AG08396 (cell line): ENCODE measurements at regions not wholly inside any gene's neighbourhood (a gene's known extent, or its start where the extent isn't known, plus 50 kb on each side); places are given as distances from the start of the nearest gene placed in this dataset.
"Not testable (repeated sequence)": the region's sequence is repeated elsewhere in the genome, so short reads cannot be mapped to it uniquely, and the experiment has no call there.

Experiments used
- DNase-seq: peaks from one replicate; pipeline ENCODE4 v3.0.0; 2012; ENCODE audit warnings: low spot score, mixed read lengths

- no peak for DNase-seq
Observed at GRCh38 chr2:182477774-182478173, 50.9 kb upstream of the PDE1A start.

- DNase-seq = no peak
Observed at GRCh38 chr2:182481676-182482075, 54.8 kb upstream of the PDE1A start.

GRCh38 chr2:182482511-182482910 is 55.7 kb upstream of the PDE1A start:
- no peak for DNase-seq

DNA sequence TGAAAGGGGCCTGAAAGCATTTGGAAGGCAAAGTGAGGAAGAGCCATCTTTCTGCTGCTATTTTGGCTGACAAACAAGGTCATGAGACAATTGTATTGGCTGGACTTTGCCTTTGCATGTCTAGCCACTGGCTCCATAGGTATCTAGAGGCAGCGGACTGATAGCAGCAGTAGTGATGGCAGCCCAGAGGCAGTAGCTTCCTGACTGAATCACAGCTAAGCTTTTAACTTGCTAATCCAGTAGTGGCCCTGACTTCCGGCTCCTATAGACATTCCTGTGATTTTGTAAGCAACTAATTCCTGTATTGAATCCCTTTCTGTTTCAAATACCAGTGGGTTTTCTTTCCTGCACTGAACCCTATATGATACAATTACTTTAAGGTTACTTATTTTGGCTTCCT is 69.8 kb upstream of the PDE1A start:
- no peak for DNase-seq

DNA sequence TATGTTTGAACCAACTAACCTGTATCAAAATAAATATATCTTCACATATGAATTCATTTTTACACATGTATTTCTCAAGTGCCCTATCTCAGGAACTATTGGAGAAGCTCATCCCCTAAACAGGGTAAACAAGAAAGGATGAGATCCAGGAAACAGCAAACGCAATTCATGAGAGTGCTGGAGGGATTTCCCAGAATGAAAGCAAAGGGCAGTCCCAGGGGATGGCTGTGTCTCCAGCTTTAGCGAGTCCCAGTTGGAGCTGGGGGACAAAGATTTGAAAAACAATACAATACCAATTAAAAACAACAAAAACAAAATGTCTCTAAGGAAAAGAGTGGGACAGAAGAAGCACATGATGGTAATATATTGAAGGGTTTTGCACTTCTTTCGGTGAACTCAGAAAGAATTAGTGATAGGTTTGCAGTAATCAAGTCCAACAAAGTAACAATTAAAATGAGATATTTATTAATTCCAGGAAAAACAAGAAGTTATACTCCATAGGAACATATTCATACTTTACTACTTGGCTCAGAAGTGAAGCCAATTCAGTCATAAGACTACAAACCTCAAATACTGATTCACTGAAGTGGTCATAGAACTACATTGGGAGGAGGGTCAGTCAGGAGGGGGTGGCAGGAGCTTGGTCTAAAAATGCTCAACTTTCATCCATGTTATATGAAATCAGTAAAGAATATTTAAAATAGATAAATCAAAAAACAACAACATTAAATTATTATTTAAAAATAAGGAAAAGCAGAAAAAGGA is 73.1 kb upstream of the PDE1A start:
- no peak for DNase-seq

- no peak for DNase-seq
Observed at GRCh38 chr2:182503886-182504285, 77.0 kb upstream of the PDE1A start.

- DNase-seq = peak; percentile 37
Observed at GRCh38 chr2:182504903-182505302, 78.1 kb upstream of the PDE1A start.

DNA sequence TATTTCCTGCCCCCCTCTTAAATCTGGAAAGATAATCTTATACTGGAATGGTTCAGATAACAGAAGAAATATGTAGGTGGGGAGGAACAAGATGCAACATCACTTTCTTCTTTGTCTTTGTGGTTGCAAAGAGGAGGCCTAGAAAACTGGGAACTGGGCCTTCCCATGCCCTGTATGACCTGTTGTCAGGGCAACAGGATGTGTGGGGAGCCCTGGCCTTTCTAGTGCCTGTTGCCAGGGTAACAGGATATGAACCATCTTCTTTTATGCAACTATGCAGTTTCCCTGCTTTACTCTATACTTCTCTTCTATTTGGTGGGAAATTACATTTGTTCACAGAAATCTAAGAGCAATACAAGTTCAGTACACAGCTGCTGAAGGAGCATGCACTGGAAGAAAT is 79.8 kb upstream of the PDE1A start:
- no peak for DNase-seq

- DNase-seq = not testable (repeated sequence)
Observed at GRCh38 chr2:182508583-182508982, 81.7 kb upstream of the PDE1A start.

- no peak for DNase-seq
Observed at GRCh38 chr2:182509216-182509615, 82.4 kb upstream of the PDE1A start.

- DNase-seq = no peak
Observed at GRCh38 chr2:182521453-182522404, 94.9 kb upstream of the PDE1A start.

GRCh38 chr2:182522405-182522896 is 95.6 kb upstream of the PDE1A start:
- no peak for DNase-seq

DNA sequence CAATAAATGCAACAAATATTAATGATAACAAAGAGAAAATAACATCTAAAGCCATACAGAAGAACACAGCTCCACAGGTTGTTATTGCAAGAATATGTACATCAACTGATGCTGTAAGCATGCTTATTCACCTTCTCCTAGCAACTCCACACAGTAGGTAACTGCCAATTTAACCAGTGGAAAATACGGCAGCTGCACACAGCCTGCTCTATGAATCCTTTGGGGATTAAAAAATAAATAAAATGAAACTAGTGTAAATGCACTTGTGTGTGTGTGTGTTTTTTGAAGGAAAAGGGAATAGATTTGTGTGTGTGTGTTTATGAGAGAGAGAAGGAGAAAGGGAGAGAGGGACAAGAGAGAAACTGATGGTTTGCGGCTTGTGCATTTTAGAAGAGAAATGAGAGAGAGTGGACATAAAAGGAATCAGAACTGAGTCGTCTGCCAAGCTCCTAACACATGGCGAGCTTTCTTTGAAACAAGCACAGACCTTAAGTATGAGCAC is 96.2 kb upstream of the PDE1A start:
- no peak for DNase-seq

DNA sequence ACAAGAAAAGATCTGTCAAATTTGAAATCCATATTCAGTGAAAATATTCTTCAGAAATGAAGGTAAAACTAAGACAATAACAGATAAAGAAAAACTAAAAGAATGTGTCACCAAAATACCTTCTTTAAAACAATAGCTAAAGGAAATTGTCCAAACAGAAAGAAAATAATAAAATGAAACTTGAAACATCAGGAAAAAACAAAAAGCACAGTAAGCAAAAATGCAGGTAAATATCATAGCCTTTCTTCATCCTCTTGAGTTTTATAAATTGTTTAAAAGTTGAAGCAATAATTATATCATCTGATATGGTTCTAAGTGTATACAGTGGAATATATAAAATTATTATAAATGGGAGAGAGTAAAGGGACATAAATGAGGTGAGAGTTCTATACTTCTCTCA is 103.8 kb upstream of the PDE1A start:
- no peak for DNase-seq

GRCh38 chr2:182540252-182540651 is 113.4 kb upstream of the PDE1A start:
- DNase-seq = no peak

- no peak for DNase-seq
Observed at GRCh38 chr2:182541268-182541667, 114.4 kb upstream of the PDE1A start.

- peak; percentile 13 for DNase-seq
Observed at GRCh38 chr2:182542501-182543258, 115.8 kb upstream of the PDE1A start.

DNA sequence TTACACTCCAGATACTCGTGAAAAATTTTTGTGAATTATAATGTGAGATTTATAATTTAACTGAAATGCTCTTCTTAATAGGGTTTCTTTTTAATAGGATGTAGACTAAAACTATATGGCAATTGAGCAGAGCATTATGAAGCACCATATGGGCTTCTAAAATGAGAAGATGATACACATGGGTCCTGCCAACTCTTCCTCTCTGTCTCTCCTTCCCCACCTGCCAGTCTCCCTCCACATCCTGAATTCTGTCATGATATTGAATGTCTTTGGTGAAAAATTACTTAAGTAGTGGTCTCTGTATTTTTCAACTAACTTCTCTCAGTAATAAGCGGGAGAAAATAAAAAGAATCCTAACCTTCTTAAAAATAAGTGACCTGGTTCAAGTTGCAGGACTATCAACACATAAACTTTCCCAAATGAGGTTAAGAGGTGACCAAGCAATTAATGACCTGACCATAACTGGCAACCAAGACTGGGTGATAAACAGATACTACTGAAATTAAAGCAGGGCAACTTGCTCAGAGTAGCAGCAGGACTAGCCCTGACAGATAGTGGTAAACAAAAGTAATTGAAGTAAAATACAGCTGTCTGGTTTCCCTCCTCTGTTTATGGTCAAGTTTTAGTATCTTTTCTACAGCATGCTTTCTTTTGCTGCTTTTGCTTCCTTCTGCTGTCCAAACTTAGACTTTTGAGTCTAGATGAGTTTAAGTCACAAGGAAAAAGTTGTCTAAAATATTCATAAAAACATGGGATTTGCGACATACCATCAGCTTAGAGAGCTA is 117.1 kb upstream of the PDE1A start:
- DNase-seq = no peak

DNA sequence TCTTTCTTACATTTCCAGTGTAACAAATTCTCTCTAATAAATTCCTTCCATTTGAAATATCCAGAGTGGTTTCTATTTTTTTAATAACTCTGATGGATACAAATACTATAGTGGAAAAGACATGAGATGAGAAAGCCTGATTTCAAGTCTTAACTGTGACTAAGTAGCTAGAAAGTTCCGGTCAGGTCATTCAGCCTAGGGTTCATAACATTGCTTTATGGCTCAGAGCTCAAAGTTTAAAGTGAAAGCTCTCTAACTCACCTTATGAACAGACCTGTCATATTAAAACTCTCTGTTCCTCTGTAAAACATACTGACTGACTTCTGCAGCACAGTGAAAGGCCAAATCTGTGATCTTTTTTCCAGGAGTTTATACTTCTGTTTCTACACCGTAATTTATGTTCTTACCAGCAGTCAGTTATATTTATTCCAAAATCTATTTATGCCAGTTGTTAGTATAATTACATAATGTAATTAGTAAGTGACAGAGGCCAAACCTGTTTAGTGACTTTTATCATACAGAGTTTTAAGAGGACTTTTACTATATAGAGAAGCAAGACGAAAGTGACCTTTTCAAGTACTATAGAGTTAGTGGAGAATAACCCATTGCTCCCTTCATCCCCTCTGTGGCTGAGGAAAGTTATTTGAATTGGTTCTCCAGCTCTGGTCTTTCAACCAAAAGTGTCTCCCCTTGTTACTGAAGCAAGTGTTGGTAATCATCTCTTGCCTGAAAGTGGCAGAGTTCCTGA is 118.8 kb upstream of the PDE1A start:
- no peak for DNase-seq
